Activated T-helper 9 cell treated with anti-CD3 and anti-CD28 coated beads, Interleukin-2, amount 50 U/mL, for 16 hours (primary cell): ENCODE measurements at regions not wholly inside any gene's neighbourhood (a gene's known extent, or its start where the extent isn't known, plus 50 kb on each side); places are given as distances from the start of the nearest gene placed in this dataset.
"Not testable (repeated sequence)": the region's sequence is repeated elsewhere in the genome, so short reads cannot be mapped to it uniquely, and the experiment has no call there.

Source experiments
- DNase-seq: peaks from one replicate; pipeline ENCODE4 v3.0.0-alpha.2; 2020; ENCODE audit warnings: low read depth

- DNase-seq: no peak
These were observed 225.0 kb upstream of the ZNF217 start for GRCh38 chr20:53818457-53819177.

DNA sequence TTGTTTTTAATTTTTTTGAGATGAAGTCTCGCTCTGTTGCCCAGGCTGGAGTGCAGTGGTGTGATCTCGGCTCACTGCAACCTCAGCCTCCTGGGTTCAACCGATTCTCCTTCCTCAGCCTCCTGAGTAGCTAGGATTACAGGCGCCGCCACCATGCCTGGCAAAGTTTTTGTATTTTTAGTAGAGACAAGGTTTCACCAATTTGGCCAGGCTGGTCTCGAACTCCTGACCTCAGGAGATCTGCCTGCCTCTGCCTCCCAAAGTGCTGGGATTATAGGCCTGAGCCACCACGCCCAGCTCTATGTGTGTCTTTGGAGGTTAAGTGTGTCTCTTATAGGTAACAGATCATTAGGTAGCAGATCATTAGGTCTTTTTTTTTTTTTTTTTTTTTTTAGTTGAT lies 223.9 kb upstream of the ZNF217 start:
- not testable (repeated sequence) for DNase-seq

DNA sequence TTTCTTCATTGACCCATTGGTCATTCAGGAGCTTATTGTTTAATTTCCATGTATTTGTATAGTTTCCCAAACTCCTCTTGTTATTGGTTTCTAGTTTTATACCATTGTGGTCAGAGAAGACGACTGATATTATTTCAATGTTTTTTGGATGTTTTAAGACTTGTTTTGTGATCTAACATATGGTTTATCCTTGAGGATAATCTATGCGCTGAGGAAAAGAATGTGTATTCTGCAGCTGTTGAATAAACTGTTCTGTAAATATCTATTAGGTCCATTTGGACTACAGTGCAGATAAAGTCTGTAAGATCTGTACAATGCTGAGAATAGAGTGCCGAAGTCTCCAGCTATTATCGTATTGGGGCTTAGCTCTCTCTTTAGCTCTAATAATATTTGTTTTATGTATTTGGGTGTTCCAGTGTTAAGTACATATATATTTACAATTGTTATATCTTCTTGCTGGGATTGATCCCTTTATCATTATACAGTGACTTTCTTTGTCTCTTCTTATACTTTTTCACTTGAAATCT lies 223.3 kb upstream of the ZNF217 start:
- no peak for DNase-seq

GRCh38 chr20:53815509-53815908 lies 221.9 kb upstream of the ZNF217 start:
- no peak for DNase-seq

DNA sequence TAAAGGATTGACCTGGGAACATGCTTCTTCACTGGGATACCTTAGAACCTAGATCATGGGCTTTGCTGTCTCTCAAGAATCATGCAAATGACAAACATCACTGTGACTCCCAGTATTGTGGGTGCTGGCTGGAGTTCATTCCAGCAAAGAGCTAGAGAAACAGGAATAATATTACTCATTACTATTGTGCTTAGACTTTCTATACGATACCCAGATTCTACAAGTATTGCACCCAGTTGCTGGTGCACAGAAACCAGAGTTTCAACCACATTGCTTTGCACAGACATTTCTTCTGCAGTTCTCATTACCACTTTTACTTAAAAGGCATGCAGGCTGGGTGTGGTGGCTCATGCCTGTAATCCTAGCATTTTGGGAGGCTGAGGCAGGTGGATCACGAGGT lies 220.4 kb upstream of the ZNF217 start:
- no peak for DNase-seq

DNA sequence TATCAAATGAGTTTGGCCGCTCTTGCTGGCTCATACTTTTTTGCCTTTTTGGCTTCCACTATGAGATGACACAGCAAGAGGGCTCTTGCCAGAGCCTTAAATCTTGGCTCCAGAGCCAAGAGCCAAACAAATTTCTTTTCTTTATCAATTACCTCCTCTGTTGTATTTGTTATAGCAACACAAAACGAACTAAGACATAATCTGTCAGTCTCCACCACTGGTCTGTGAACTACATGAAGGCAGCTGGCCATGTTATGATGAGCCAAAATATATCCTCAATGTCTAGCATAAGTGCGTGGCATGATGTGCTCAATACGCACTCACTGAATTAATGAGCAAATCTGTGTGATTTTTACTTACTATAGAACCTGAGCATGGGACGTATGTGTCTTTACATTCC lies 220.0 kb upstream of the ZNF217 start:
- no peak for DNase-seq

- no peak for DNase-seq
These were observed 217.9 kb upstream of the ZNF217 start for GRCh38 chr20:53811577-53811976.

DNA sequence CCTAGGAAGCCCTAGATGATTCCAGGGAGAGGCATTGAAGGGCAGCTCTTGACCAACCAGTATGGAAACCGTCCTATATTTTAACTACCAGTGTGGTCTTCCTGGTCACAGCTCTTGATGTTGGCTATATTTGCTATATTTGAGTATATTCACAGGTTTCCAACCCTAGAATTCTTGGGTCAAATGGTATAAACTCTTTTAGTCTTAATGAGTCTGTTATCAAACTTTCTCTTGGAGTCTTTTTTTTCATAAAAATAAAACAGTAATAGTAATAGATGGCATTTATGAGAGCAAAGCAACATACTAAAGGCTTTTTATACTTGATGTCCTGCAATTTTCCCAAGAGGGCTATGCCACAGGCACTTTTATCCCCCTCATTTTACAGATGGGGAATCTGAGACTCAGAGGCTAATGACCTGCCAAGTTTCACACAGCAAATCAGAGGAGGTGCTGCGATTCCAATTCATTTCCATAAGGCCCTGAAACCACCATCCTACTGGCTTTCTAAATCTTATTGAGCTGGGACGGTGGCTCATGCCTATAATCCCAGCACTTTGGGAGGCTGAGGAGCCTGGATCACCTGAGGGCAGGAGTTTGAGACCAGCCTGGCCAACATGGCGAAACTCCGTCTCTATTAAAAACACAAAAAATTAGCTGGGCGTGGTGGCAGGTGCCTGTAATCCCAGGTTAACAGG lies 217.2 kb upstream of the ZNF217 start:
- DNase-seq: no peak

GRCh38 chr20:53809728-53810365 lies 216.2 kb upstream of the ZNF217 start:
- no peak for DNase-seq

- DNase-seq: no peak
These were observed 215.6 kb upstream of the ZNF217 start for GRCh38 chr20:53809217-53809616.

DNA sequence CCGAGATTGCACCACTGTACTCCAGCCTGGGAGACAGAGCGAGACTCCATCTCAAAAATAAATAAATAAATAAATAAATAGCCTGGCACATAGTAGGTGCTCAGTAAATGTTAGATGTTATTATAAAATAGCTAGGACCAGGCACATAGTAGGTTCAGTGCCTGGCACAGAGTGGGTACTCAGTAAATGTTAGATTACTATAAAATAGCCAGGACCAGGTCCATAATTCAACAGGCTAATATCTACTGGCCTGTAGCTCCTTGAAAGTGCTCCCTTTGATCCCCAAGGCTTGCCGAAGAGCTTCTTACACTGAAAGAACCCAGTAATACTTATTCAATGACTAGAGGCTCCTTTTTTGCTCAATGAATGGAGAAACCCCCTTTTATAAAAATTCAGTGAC lies 215.1 kb upstream of the ZNF217 start:
- no peak for DNase-seq

DNA sequence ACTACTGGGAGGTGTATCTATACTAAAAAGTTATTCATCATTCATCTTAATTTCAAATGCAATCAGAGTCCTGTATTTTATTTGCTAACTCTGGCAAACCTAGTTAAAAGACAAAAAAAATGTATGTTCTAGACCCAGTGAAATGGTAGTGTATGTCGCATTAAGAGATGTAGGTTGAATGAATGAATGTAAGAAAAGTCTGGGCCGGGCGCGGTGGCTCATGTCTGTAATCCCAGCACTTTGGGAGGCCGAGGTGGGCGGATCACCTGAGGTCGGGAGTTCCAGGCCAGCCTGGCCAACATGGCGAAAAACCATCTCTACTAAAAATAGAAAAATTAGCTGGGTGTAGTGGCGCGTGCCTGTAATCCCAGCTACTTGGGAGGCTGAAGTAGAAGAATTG lies 214.7 kb upstream of the ZNF217 start:
- DNase-seq: not testable (repeated sequence)

GRCh38 chr20:53806683-53807401 lies 213.2 kb upstream of the ZNF217 start:
- DNase-seq: no peak

DNA sequence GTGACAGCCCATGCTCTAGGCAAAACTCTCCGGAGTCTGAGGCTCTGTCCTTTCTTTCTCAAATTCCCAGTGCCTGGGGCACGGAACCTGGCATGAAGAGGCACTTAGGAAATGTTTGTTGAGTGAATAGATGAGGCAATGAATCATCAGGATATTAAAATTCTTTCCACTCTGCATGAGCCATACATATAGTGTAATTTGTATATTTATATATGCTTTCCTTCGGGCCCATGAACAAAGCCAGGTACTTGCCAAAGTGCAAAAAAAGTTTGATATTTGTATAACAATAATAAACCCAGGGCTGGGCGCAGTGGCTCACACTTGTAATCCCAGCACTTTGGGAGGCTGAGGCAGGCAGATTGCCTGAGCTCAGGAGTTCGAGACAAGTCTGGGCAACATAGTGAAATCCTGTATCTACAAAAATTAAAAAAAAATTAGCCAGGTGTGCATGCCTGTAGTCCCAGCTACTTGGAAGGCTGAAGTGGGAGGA lies 212.3 kb upstream of the ZNF217 start:
- DNase-seq: no peak

- DNase-seq: no peak
These were observed 211.6 kb upstream of the ZNF217 start for GRCh38 chr20:53804920-53805894.

GRCh38 chr20:53804308-53804707 lies 210.7 kb upstream of the ZNF217 start:
- not testable (repeated sequence) for DNase-seq

DNA sequence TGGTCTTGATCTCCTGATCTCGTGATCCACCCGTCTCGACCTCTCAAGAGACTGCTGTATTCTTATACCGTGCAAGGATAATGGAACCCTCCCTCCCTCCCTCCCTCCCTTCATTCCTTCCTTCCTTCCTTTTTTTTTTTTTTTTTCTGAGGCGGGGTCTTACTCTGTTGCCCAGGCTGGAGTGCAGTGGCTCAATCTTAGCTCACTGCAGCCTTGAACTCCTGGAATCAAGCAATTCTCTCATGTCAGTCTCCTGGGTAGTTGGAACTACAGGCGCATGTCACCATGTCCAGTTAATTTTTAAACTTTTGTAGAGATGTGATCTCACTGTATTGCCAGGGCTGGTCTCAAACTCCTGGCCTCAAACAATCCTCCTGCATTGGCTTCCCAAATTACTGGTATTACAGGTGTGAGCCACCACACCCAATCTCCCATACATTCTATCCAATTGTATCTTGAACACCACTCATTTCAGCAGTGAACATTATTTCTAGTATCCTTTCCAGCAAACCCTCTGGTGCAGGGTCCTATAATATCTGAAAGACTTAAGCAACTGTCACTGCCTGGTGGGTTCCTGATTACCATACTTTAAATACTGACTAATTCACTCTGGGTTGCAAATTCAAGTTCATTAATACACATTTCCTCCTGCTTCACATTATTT lies 210.0 kb upstream of the ZNF217 start:
- no peak for DNase-seq

DNA sequence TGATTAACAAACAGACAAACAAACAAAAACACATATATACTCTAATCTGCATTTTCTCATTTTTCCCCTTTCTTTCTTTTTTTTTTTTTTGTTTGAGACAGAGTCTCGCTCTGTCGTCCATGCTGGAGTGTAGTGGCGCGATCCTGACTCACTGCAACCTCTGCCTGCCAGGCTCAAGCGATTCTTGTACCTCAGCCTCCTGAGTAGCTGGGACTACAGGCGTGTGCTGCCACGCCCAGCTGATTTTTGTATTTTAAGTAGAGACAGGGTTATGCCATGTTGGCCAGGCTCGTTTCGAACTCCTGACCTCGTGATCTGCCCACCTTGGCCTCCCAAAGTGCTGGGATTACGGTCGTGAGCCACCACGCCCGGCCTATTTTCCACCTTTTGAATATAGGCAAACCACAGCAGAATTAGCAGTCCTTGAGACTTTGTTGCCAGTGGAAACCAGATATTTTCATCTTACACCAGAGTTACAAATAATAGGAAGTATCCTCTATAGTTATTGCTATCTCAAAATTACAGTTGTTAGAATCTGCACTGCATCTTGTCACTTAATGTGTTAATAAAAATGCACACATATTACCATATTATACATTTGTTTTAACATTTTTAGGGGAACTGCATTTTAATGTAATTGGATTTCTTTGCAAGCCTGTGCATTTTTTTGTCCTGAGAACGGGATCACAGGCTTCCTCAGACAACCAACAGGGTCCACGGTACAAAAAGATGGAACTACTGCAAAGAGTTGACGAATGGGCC lies 208.2 kb upstream of the ZNF217 start:
- no peak for DNase-seq

DNA sequence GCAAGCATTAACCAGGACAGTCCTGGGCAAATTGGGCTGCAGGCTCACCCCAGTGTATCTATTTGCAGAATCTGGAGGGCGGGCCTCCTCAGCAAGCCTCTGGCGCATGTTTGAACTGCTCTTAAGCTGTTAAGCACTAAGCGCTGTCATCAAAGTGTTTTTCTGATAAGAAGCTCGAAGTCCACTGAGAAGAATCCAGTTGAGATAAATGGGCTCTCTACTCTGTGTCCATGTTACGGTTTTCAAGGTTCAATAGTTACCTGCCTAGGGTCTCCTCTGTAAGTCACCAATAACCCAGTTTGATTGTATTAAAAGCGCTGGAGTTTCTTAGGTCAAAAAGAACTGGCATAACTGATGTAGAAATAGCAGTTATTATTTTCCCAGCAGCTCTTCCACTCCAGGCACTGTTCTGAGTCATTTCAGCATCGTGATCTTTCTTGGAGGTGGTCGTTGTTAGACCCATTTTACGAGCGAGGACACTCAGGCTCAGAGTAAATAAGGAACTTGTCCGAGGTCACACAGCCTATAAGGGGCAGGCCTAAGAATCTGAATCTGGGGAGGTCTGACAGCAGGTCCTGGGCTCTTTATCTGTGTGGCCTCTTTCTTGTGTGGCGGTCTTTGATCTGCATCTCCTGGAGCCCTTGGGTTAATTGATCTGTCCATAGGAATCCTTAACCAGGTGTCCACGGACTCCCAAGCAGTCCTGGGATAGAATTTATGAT lies 207.4 kb upstream of the ZNF217 start:
- DNase-seq: no peak
